Lung (tissue), 11 donors: ENCODE measurements at regions not wholly inside any gene's neighbourhood (a gene's known extent, or its start where the extent isn't known, plus 50 kb on each side); places are given as distances from the start of the nearest gene placed in this dataset.

Experiments used
- ATAC-seq: fragments of 200-7000 bp; cut with Tn5 transposase; one replicate; pipeline ENCODE4 v1.9.1; 2020; ENCODE audit warnings: moderate number of reproducible peaks; ENCODE audit not compliant: insufficient read depth, low FRiP score
- DNase-seq, 3 donors: peaks; one replicate each; pipeline ENCODE4 v3.0.0-alpha.2; 2013 to 2017
- H3K27ac ChIP-seq, 2 donors: one replicate each; pipeline ENCODE4 v1.5.1; 2013; ENCODE audit warnings: mild to moderate bottlenecking in 2 of 2, moderate library complexity in 2 of 2, control low read depth in 1 of 2, inconsistent platforms in 1 of 2, low read depth in 1 of 2, low read length in 1 of 2
- H3K27me3 ChIP-seq, 3 donors: one replicate each; pipeline ENCODE4 v1.5.1; 2013; ENCODE audit warnings: low read length in 2 of 3; ENCODE audit not compliant: control insufficient read depth in 3 of 3, insufficient read depth in 3 of 3
- H3K36me3 ChIP-seq, 4 donors: one replicate each; pipeline ENCODE4 v1.5.1; 2013; ENCODE audit warnings: low read length in 4 of 4, mild to moderate bottlenecking in 1 of 4, moderate library complexity in 1 of 4; ENCODE audit not compliant: control insufficient read depth in 4 of 4, insufficient read depth in 4 of 4
- H3K4me1 ChIP-seq, 5 donors: one replicate each; pipeline ENCODE4 v1.5.1; 2013; ENCODE audit warnings: low read length in 5 of 5, mild to moderate bottlenecking in 2 of 5, moderate library complexity in 1 of 5; ENCODE audit not compliant: control insufficient read depth in 5 of 5, insufficient read depth in 5 of 5
- H3K4me3 ChIP-seq: one replicate; pipeline ENCODE4 v1.5.1; 2013; ENCODE audit warnings: mild to moderate bottlenecking, control low read depth, moderate library complexity
- H3K9ac ChIP-seq, 2 donors: one replicate each; pipeline ENCODE4 v1.5.1; 2013; ENCODE audit warnings: low read length in 2 of 2, control low read depth in 1 of 2; ENCODE audit not compliant: insufficient read depth in 1 of 2
- H3K9me3 ChIP-seq, 4 donors: one replicate each; pipeline ENCODE4 v1.5.1; 2013; ENCODE audit warnings: low read length in 3 of 4, mild to moderate bottlenecking in 1 of 4, moderate library complexity in 1 of 4; ENCODE audit not compliant: control insufficient read depth in 4 of 4, insufficient read depth in 3 of 4
- CTCF ChIP-seq: IDR thresholded peaks from 2 replicates; pipeline ENCODE4 v1.5.1; 2012; ENCODE audit warnings: mild to moderate bottlenecking; ENCODE audit errors: control extremely low read depth, extremely low read depth
- WGBS, 2 donors: extraction: QIAGEN DNeasy Blood & Tissue Kit; methylation state at CpG; one replicate each; pipeline ENCODE4 v1.1.7; 2013; 5-methylcytosine and 5-hydroxymethylcytosine counted together
- donor health status: control.
- donor health status: control.
- donor health status: Bipolar disorder and iron deficiency.
- donor health status: healthy.
- donor health status: DM: yes; HTN: yes; CAD: no.

GRCh38 chr9:19510907-19511306 lies 102.1 kb downstream of the ACER2 start:
- Histone ChIP-seq H3K36me3 (no peaks in the 10 kb centered on the region), H3K9ac (no peak overlapping the region), H3K4me3 (no peak overlapping the region), H3K27me3 (no peaks in the 10 kb centered on the region), H3K9me3 (no peaks in the 10 kb centered on the region), H3K4me1 (no peaks in the 10 kb centered on the region), H3K27ac (no peak overlapping the region)
- ATAC-seq (no peak), DNase-seq (no peak)
- 88 to 91% methylated on average over 4 of the region's 4 CpGs for WGBS, 2 donors
- TF ChIP-seq CTCF, result no peak
